ENCODE measurements at regions not wholly inside any gene's neighbourhood (a gene's known extent, or its start where the extent isn't known, plus 50 kb on each side); places are given as distances from the start of the nearest gene placed in this dataset.

DNA sequence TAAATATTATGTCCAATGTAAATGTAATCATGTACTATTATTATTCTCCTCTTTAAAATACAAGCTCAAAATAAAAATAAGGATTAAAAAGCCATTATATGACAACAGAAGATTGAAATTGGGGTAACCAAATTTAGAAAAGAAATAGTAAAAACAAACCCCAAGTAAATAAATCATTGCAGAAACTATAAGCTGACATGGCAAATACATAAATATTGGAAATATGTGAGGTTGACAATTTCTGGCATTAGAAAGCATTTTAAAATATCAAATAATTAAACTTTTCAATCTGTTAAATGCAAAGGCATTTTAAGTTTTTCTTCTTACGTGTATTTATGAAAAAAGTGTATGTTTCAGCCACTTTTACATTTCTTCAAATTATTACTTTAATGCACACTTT is 394.7 kb upstream of the DACH1 start:
- peaks cover 43% of the 10 kb centered on the region for H3K27me3 Mint-ChIP-seq (ENCODE audit: unreplicated experiment)
- no peak for DNase-seq (ENCODE audit: extremely low spot score, unreplicated experiment)
- H3K27ac Mint-ChIP-seq (ENCODE audit: unreplicated experiment) = no peak overlapping the region
- TF ChIP-seq, protein P1, sequence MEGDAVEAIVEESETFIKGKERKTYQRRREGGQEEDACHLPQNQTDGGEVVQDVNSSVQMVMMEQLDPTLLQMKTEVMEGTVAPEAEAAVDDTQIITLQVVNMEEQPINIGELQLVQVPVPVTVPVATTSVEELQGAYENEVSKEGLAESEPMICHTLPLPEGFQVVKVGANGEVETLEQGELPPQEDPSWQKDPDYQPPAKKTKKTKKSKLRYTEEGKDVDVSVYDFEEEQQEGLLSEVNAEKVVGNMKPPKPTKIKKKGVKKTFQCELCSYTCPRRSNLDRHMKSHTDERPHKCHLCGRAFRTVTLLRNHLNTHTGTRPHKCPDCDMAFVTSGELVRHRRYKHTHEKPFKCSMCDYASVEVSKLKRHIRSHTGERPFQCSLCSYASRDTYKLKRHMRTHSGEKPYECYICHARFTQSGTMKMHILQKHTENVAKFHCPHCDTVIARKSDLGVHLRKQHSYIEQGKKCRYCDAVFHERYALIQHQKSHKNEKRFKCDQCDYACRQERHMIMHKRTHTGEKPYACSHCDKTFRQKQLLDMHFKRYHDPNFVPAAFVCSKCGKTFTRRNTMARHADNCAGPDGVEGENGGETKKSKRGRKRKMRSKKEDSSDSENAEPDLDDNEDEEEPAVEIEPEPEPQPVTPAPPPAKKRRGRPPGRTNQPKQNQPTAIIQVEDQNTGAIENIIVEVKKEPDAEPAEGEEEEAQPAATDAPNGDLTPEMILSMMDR (IDR thresholded peaks at IDR 0.05) = no peak
- peaks cover 4% of the 10 kb centered on the region for H3K9me3 Mint-ChIP-seq (ENCODE audit: unreplicated experiment)
- no peak overlapping the region for H3K4me3 Mint-ChIP-seq (ENCODE audit: unreplicated experiment)
- no peaks in the 10 kb centered on the region for H3K4me1 Mint-ChIP-seq (ENCODE audit: unreplicated experiment)
- H3K36me3 Mint-ChIP-seq (ENCODE audit: unreplicated experiment) = no peaks in the 10 kb centered on the region

DNA sequence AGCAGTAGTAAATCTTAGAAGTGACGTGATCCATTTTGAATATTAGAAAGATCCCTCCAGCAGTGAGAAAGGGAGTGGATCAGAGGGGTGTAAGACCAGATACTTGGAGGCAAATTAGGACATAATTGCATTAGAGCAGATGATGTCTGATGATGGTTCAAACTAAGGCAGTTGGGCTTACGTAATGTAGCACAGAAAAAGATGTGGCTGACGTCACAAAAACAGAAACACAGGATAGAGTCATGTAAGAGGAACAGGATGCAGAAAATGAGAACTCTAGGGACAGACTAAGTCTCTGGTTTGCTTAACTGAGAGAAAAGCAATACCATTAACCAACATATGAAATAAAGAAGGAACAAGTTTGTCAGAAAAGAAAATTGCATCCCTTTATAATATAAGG is 392.5 kb upstream of the DACH1 start:
- no peak overlapping the region for H3K4me3 Mint-ChIP-seq (ENCODE audit: unreplicated experiment)
- TF ChIP-seq, protein P1 (IDR thresholded peaks at IDR 0.05) = no peak
- H3K9me3 Mint-ChIP-seq (ENCODE audit: unreplicated experiment) = peaks cover 4% of the 10 kb centered on the region
- peaks cover 51% of the 10 kb centered on the region for H3K27me3 Mint-ChIP-seq (ENCODE audit: unreplicated experiment)
- no peak for DNase-seq (ENCODE audit: extremely low spot score, unreplicated experiment)
- H3K36me3 Mint-ChIP-seq (ENCODE audit: unreplicated experiment) = no peaks in the 10 kb centered on the region
- H3K27ac Mint-ChIP-seq (ENCODE audit: unreplicated experiment) = no peak overlapping the region
- H3K4me1 Mint-ChIP-seq (ENCODE audit: unreplicated experiment) = no peaks in the 10 kb centered on the region

DNA sequence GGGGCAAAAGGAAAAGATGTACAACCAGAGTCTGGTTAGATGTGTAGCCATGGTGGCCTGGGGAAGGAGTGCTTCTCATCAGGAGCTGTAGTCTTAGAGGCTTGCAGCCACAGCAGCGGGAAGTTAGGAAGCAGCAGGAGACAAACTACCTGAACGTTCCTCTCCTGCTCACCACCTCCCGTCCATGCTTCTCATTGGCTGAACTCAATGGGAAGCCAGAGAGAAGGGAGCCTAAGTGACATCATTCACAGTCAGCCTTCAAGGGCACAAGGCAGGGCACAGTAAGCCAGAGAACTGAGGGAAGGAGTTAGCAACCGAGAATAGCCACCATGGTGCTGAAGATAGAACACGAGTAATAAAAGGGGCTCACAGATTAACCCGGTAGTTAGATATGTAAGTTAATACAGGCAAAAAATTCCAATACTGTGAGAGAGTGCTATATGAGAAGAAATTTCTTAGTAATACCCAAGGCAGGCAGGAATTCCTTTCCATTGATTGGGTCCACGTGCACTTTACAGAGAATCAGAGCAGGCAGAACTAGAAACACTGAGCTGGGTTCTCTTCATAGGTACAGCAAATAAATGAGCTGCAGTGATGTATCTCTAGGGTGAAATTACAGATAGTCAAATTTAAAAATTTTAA is 391.5 kb upstream of the DACH1 start:
- no peaks in the 10 kb centered on the region for H3K4me1 Mint-ChIP-seq (ENCODE audit: unreplicated experiment)
- no peak overlapping the region for H3K4me3 Mint-ChIP-seq (ENCODE audit: unreplicated experiment)
- no peak for DNase-seq (ENCODE audit: extremely low spot score, unreplicated experiment)
- H3K9me3 Mint-ChIP-seq (ENCODE audit: unreplicated experiment) = peaks cover 4% of the 10 kb centered on the region
- H3K27me3 Mint-ChIP-seq (ENCODE audit: unreplicated experiment) = peaks cover 51% of the 10 kb centered on the region
- TF ChIP-seq, protein P1 (IDR thresholded peaks at IDR 0.05) = no peak
- no peaks in the 10 kb centered on the region for H3K36me3 Mint-ChIP-seq (ENCODE audit: unreplicated experiment)
- H3K27ac Mint-ChIP-seq (ENCODE audit: unreplicated experiment) = no peak overlapping the region

DNA sequence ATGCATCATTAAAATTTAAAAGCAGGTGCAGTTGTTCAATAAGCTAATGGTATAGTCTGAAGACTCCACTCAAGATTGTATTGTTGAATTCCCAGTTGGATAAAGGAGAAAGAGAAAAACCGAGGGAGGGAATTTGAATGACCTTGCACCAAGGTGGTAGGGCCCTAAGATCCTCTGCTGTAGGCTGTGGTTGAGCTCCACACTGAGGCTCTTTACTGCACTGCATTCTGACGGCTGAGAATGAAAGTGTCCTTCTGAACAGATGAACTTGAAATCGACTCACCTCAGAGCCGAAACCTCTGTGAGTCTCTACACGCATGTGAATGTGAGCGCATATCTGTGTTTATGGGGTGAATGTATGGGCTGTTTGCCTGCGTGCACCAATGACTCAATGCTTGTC is 388.9 kb upstream of the DACH1 start:
- no peak overlapping the region for H3K4me3 Mint-ChIP-seq (ENCODE audit: unreplicated experiment)
- TF ChIP-seq, protein P1 (IDR thresholded peaks at IDR 0.05) = peak; percentile 73
- no peak for DNase-seq (ENCODE audit: extremely low spot score, unreplicated experiment)

GRCh38 chr13:72253754-72254153 is 386.8 kb upstream of the DACH1 start:
- H3K27me3 Mint-ChIP-seq (ENCODE audit: unreplicated experiment) = peaks cover 25% of the 10 kb centered on the region
- TF ChIP-seq, protein P1 (IDR thresholded peaks at IDR 0.05) = no peak
- no peak for DNase-seq (ENCODE audit: extremely low spot score, unreplicated experiment)
- no peak overlapping the region for H3K4me3 Mint-ChIP-seq (ENCODE audit: unreplicated experiment)
- H3K36me3 Mint-ChIP-seq (ENCODE audit: unreplicated experiment) = no peaks in the 10 kb centered on the region
- H3K4me1 Mint-ChIP-seq (ENCODE audit: unreplicated experiment) = no peaks in the 10 kb centered on the region
- H3K9me3 Mint-ChIP-seq (ENCODE audit: unreplicated experiment) = no peaks in the 10 kb centered on the region
- no peak overlapping the region for H3K27ac Mint-ChIP-seq (ENCODE audit: unreplicated experiment)

More for the DNA sequence above, 388.9 kb upstream of the DACH1 start:
- Mint-ChIP-seq H3K4me1 (ENCODE audit: unreplicated experiment) (no peaks in the 10 kb centered on the region), H3K9me3 (ENCODE audit: unreplicated experiment) (no peaks in the 10 kb centered on the region), H3K27me3 (ENCODE audit: unreplicated experiment) (peaks cover 36% of the 10 kb centered on the region), H3K36me3 (ENCODE audit: unreplicated experiment) (no peaks in the 10 kb centered on the region), H3K27ac (ENCODE audit: unreplicated experiment) (no peak overlapping the region)

Data from osteocyte (in vitro differentiated cells).